22Rv1 (cell line): ENCODE measurements at regions not wholly inside any gene's neighbourhood (a gene's known extent, or its start where the extent isn't known, plus 50 kb on each side); places are given as distances from the start of the nearest gene placed in this dataset.

ENCODE experiments used
- CTCF ChIP-seq: fragments of 450-650 bp; IDR thresholded peaks from 2 replicates; pipeline ENCODE4 v1.5.1; 2017; ENCODE audit warnings: mild to moderate bottlenecking
- ZFX ChIP-seq: fragments of 450-650 bp; IDR thresholded peaks from 2 replicates; pipeline ENCODE4 v1.6.1; 2017; ENCODE audit warnings: antibody characterized with exemption, borderline replicate concordance

GRCh38 chr13:89072979-89073378 lies 1401.8 kb downstream of the SLITRK5 start:
- TF ChIP-seq CTCF (no peak), ZFX (no peak)
